ENCODE measurements at regions not wholly inside any gene's neighbourhood (a gene's known extent, or its start where the extent isn't known, plus 50 kb on each side); places are given as distances from the start of the nearest gene placed in this dataset.

DNA sequence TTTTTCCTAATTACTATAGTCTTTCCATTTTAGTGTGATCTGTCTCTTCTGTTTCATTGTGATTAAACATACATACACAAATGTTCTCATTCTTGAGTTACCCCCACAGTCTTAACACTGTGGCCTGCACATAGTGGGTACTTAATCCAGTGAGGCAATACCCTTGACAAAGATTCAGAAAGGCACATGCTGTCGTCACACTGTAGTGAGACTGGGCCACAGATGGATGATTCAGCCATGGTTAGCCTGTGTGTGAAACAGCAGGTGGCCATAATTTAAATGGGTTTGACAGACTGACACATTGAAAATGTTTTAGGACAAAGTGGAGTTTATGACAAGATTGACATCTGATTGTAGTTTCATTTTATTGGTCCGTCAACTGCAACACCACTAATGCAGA lies 313.1 kb downstream of the C11orf87 start:
- TF ChIP-seq, protein P1, sequence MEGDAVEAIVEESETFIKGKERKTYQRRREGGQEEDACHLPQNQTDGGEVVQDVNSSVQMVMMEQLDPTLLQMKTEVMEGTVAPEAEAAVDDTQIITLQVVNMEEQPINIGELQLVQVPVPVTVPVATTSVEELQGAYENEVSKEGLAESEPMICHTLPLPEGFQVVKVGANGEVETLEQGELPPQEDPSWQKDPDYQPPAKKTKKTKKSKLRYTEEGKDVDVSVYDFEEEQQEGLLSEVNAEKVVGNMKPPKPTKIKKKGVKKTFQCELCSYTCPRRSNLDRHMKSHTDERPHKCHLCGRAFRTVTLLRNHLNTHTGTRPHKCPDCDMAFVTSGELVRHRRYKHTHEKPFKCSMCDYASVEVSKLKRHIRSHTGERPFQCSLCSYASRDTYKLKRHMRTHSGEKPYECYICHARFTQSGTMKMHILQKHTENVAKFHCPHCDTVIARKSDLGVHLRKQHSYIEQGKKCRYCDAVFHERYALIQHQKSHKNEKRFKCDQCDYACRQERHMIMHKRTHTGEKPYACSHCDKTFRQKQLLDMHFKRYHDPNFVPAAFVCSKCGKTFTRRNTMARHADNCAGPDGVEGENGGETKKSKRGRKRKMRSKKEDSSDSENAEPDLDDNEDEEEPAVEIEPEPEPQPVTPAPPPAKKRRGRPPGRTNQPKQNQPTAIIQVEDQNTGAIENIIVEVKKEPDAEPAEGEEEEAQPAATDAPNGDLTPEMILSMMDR (optimal IDR thresholded peaks at IDR 0.05 in 1 of 3, IDR thresholded peaks at IDR 0.05 in 1 of 3, conservative IDR thresholded peaks at IDR 0.05 in 1 of 3; ENCODE audit: extremely low read depth in 1 of 3, insufficient read depth in 2 of 3, low read length in 3 of 3): no peak
- no peak for TF ChIP-seq EZH2 (IDR thresholded peaks at IDR 0.05; ENCODE audit: low read length)
